ENCODE measurements at regions not wholly inside any gene's neighbourhood (a gene's known extent, or its start where the extent isn't known, plus 50 kb on each side); places are given as distances from the start of the nearest gene placed in this dataset.

DNA sequence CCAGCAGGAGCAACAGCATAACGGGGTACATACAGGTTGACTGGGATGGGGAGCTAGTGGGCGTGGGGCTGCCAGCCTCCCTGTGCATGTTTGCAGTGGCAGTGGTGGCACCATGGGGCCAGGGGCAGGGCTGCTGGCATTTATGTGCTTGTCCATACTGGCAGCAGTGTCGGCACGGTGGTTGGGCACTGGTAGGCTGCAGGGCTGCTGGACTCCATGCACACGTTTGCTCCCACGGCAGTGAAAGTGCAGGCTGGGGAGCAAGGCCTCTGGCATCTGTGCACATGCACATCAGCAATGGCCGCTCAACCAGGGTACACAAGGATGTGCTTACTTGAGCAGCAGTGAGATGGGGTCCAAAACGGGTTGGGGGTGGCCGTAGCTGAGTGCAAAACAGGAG is 159.5 kb upstream of the KHDRBS2 start:
- ChIA-PET POLR2A (ENCODE audit: unreplicated experiment) (no interaction called here), CTCF (no interaction called here)
- H3K27ac ChIP-seq (ENCODE audit: low read length), result no peak overlapping the region
- no peaks in the 10 kb centered on the region for H3K79me2 ChIP-seq (ENCODE audit: low read length)
- no peaks in the 10 kb centered on the region for H4K20me1 ChIP-seq (ENCODE audit: low read length)
- no peaks in the 10 kb centered on the region for H3K4me1 ChIP-seq (ENCODE audit: insufficient read depth, low read length)
- no peak for ATAC-seq
- H3K4me3 ChIP-seq (ENCODE audit: low read length), result no peak overlapping the region
- H3K9ac ChIP-seq (ENCODE audit: low read length), result no peak overlapping the region
- no peaks in the 10 kb centered on the region for H3K9me3 ChIP-seq (ENCODE audit: low read length)
- intact Hi-C loops (cut with micrococcal nuclease), result no loop called here
- TF ChIP-seq EZH2 (IDR thresholded peaks at IDR 0.05; ENCODE audit: low read length, unreplicated experiment), result no peak
- TF ChIP-seq, protein P1, sequence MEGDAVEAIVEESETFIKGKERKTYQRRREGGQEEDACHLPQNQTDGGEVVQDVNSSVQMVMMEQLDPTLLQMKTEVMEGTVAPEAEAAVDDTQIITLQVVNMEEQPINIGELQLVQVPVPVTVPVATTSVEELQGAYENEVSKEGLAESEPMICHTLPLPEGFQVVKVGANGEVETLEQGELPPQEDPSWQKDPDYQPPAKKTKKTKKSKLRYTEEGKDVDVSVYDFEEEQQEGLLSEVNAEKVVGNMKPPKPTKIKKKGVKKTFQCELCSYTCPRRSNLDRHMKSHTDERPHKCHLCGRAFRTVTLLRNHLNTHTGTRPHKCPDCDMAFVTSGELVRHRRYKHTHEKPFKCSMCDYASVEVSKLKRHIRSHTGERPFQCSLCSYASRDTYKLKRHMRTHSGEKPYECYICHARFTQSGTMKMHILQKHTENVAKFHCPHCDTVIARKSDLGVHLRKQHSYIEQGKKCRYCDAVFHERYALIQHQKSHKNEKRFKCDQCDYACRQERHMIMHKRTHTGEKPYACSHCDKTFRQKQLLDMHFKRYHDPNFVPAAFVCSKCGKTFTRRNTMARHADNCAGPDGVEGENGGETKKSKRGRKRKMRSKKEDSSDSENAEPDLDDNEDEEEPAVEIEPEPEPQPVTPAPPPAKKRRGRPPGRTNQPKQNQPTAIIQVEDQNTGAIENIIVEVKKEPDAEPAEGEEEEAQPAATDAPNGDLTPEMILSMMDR (conservative IDR thresholded peaks at IDR 0.05; ENCODE audit: low read depth, low read length), result no peak
- TF ChIP-seq EZH2phosphoT487 (IDR thresholded peaks at IDR 0.05; ENCODE audit: borderline replicate concordance, low read length), result no peak
- H3K4me2 ChIP-seq (ENCODE audit: low read length), result no peak overlapping the region
- H3K27me3 ChIP-seq (ENCODE audit: low read length), result no peaks in the 10 kb centered on the region
- no TSS peak for BruUV-seq (replicated peaks)
- no peak for DNase-seq
- H2AFZ ChIP-seq (ENCODE audit: low read length), result no peak overlapping the region
- H3F3A ChIP-seq (ENCODE audit: low read length, unreplicated experiment), result no peaks in the 10 kb centered on the region
- H3K36me3 ChIP-seq (ENCODE audit: low read depth, low read length), result no peaks in the 10 kb centered on the region
- no peaks in the 10 kb centered on the region for H3K9me2 ChIP-seq (replicated peaks; ENCODE audit: low read length)

DNA sequence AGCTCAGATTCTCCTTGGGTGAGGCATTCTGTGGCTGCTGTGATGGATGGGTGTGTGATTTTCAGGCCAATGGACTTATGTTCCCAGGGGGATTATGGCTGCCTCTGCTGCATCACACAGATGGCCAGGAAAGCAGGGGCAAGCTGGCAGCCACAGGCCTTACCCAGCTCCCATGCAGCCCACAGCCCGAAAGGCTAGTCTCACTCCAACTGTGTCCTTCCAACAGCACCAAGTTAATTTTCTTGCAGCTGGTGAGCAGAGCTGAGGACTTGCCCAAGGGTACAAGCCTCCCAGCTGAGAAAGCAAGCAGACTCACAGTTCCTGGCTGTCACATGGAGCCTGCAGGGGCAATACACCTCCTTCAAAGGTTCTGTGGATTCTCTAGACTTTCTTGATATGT is 155.2 kb upstream of the KHDRBS2 start:
- TF ChIP-seq, protein P1 (conservative IDR thresholded peaks at IDR 0.05; ENCODE audit: low read depth, low read length), result no peak
- TF ChIP-seq EZH2phosphoT487 (IDR thresholded peaks at IDR 0.05; ENCODE audit: borderline replicate concordance, low read length), result no peak
- no peak for TF ChIP-seq EZH2 (IDR thresholded peaks at IDR 0.05; ENCODE audit: low read length, unreplicated experiment)
- H3K27me3 ChIP-seq (ENCODE audit: low read length), result no peaks in the 10 kb centered on the region
- no peaks in the 10 kb centered on the region for H3F3A ChIP-seq (ENCODE audit: low read length, unreplicated experiment)
- no peaks in the 10 kb centered on the region for H4K20me1 ChIP-seq (ENCODE audit: low read length)
- intact Hi-C loops (cut with micrococcal nuclease), result no loop called here
- no peak for ATAC-seq
- H3K9ac ChIP-seq (ENCODE audit: low read length), result no peak overlapping the region
- no peak overlapping the region for H3K4me2 ChIP-seq (ENCODE audit: low read length)
- no peak overlapping the region for H3K4me3 ChIP-seq (ENCODE audit: low read length)
- no peak for DNase-seq
- BruUV-seq (replicated peaks), result no TSS peak
- no peaks in the 10 kb centered on the region for H3K9me2 ChIP-seq (replicated peaks; ENCODE audit: low read length)
- H3K9me3 ChIP-seq (ENCODE audit: low read length), result 0 out of 2 replicates have a peak, but pooled peaks cover 3% of the 10 kb centered on the region
- no peak overlapping the region for H2AFZ ChIP-seq (ENCODE audit: low read length)
- H3K27ac ChIP-seq (ENCODE audit: low read length), result no peak overlapping the region
- H3K36me3 ChIP-seq (ENCODE audit: low read depth, low read length), result no peaks in the 10 kb centered on the region
- ChIA-PET POLR2A (ENCODE audit: unreplicated experiment) (no interaction called here), CTCF (no interaction called here)
- no peaks in the 10 kb centered on the region for H3K4me1 ChIP-seq (ENCODE audit: insufficient read depth, low read length)
- no peaks in the 10 kb centered on the region for H3K79me2 ChIP-seq (ENCODE audit: low read length)

DNA sequence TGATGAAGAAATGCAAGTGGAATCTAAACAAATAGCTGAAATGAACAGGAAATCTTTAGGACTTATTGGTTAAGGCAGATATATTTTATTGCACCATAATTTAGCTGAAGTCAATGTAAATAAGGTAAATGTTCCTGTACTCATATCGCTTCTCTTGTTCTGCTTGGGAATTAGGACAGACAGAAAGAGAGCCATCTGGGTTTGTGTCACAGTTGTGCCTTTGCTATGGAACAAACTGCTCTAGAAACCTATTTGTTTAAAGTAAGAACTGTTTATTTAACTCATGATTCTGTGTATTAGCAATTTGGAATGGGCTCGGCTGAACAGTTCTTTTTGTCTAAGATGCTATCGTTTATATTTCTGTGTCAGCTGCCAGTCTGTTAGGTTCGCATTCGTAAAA is 143.8 kb upstream of the KHDRBS2 start:
- DNase-seq (no peak), ATAC-seq (no peak)
- intact Hi-C loops (cut with micrococcal nuclease), result no loop called here
- H3K27me3 ChIP-seq (ENCODE audit: low read length), result no peaks in the 10 kb centered on the region
- TF ChIP-seq EZH2 (IDR thresholded peaks at IDR 0.05; ENCODE audit: low read length, unreplicated experiment), result no peak
- TF ChIP-seq, protein P1 (conservative IDR thresholded peaks at IDR 0.05; ENCODE audit: low read depth, low read length), result no peak
- no peak for TF ChIP-seq EZH2phosphoT487 (IDR thresholded peaks at IDR 0.05; ENCODE audit: borderline replicate concordance, low read length)
- H3K36me3 ChIP-seq (ENCODE audit: low read depth, low read length), result no peaks in the 10 kb centered on the region
- no peak overlapping the region for H3K4me3 ChIP-seq (ENCODE audit: low read length)
- POLR2A ChIA-PET (ENCODE audit: unreplicated experiment), result no interaction called here
- H3K9me2 ChIP-seq (replicated peaks; ENCODE audit: low read length), result no peaks in the 10 kb centered on the region
- no peaks in the 10 kb centered on the region for H3F3A ChIP-seq (ENCODE audit: low read length, unreplicated experiment)
- H3K9me3 ChIP-seq (ENCODE audit: low read length), result no peaks in the 10 kb centered on the region
- CTCF ChIA-PET, result no interaction called here
- H3K9ac ChIP-seq (ENCODE audit: low read length), result no peak overlapping the region
- H3K4me1 ChIP-seq (ENCODE audit: insufficient read depth, low read length), result no peaks in the 10 kb centered on the region
- H2AFZ ChIP-seq (ENCODE audit: low read length), result no peak overlapping the region
- no peak overlapping the region for H3K4me2 ChIP-seq (ENCODE audit: low read length)
- H4K20me1 ChIP-seq (ENCODE audit: low read length), result no peaks in the 10 kb centered on the region
- H3K79me2 ChIP-seq (ENCODE audit: low read length), result no peaks in the 10 kb centered on the region
- BruUV-seq (replicated peaks), result no TSS peak
- no peak overlapping the region for H3K27ac ChIP-seq (ENCODE audit: low read length)
